ENCODE measurements at regions not wholly inside any gene's neighbourhood (a gene's known extent, or its start where the extent isn't known, plus 50 kb on each side); places are given as distances from the start of the nearest gene placed in this dataset.

DNA sequence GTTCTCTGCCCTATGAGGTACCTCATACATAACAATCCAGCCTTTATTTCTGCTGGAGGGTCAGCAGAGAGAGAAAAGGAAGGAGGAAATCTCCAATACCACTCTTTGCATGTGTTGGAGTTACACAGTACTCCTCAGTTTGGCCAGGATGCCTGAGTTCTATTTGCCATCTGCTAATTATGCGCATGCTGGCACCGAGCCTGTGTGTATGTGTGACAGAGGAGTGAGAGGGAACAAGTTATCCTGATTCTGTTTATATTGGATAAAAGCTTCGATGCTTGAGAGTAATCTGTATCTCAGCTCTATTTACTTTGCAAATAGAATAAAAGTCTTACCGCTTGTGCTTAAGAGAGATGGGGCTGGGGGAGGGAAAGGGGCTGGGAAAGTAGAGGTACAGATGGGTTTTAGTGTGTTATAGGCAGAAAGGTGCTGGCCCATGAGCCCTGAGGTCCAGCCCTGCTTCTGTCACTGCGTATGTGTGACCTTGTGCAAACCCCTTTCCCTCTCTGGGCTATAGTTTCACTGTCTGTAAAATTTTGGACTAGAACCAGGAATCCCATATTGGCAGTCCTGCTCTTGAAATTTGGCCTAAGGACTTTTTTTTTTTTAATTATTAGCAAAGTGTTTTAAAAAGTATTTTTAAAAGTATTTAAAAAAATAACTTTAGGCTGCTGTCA, 54.5 kb upstream of the PLXNA2 start:
- DNase-seq: peak; percentile 70

- no peak for DNase-seq
Observed at GRCh38 chr1:208300084-208300770, 56.0 kb upstream of the PLXNA2 start.

DNA sequence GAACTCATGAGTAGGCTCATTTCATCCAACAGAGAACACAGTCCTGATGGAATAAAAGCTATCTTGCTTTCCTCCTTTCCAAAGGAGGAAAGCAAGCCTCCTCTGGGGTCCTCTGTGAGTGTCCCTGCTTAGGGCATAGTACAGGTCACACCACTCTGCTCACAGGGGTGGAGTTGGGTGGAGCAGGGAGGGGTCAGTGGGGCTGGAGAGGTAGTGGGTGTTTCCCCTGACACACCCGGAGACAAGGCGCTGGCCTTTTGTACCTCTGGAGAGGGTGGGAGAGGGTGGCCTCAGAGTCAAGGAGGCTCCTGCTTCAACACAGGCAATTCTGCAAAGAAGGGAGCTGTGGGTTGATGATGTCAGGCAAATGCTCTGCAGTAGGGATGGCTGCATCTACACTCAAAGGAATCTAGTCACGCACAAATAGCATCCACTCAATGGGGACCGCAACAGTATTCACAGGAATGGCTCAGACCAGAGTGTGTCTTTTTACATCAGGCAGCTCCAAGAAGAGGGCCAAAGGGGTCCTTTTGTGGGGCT, 58.6 kb upstream of the PLXNA2 start:
- DNase-seq: no peak

DNA sequence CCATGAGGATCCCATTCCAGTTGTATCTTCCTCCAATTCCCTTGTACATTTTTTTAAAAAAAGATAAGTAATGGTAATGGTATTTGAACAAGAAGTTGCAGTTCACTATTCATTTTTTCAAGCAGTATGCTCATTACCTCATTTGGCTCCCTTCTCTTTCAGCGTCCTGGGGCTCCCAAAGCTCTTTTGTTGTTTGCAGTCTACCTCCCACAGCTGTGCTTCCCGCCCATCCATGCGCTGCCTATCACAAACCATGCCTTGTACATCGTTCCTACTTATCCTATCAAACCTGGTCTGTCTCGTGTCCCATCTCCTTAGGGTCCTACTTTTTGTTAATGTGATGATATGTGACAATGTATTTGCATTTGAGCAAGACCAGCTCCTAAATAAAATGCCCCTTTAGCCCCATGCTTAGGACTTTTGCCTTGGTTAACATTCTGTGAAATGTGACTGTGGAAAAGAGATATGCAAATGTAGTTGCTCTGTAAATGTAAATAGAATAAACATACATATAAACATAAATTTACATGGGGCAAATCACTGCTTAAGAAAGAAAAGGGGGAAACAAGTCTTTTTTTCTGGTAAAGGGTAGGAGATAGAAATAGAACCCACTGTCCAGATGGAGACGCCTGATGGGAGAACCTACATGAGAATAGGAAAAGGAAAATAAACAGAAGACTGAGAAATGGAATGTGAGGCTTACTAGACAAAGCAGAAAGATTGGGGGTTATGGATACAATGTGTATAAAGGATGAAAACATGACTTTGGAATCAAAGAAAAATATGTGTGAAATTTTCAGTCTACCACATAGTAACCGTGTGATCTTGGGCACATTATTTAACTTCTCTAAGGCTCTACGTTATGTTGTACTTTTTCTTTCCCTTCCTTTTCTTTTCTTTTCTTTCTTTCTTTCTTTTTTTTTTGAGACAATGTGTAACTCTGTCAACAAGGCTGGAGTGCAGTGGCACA, 59.8 kb upstream of the PLXNA2 start:
- no peak for DNase-seq

DNA sequence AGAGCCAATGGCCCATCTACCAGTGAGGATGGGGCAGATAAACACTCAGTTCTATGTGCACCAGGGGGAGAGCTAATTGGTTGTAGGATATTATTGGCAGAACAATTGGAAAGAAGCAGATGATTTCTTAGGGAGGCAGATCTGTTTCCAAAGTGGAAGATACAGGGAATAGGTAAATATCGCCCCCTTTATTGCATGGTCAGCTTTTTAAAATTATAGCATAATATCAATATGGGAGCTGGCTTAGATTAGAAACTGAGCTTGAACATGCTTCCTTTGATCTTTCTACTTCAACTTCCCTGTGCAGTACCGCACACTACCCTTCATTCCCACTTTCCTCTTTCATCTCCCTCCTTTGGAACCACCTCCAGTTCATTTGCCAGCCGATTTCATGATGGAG, 64.0 kb upstream of the PLXNA2 start:
- no peak for DNase-seq

- no peak for DNase-seq
Observed at GRCh38 chr1:208309771-208310170, 65.6 kb upstream of the PLXNA2 start.

DNA sequence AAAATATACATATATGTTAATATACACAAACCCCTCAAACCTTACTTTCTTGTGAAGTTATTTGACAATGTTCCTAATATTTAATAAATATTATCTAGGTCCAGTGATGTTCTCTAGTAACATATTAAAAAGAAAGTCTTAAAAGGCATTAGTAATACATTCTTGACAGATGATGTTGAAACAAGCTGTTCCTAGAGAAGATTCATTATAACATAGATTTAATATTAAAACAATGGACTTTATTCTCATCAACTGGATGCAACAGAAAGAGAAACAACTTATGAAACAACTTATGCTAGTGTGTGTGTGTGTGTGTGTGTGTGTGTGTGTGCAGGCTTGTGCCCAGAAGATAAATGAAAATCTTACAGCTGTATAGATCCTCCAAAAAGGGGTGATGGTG, 68.5 kb upstream of the PLXNA2 start:
- DNase-seq: no peak

- no peak for DNase-seq
Observed at GRCh38 chr1:208314431-208314830, 70.2 kb upstream of the PLXNA2 start.

- no peak for DNase-seq
Observed at GRCh38 chr1:208318150-208318734, 74.1 kb upstream of the PLXNA2 start.

DNA sequence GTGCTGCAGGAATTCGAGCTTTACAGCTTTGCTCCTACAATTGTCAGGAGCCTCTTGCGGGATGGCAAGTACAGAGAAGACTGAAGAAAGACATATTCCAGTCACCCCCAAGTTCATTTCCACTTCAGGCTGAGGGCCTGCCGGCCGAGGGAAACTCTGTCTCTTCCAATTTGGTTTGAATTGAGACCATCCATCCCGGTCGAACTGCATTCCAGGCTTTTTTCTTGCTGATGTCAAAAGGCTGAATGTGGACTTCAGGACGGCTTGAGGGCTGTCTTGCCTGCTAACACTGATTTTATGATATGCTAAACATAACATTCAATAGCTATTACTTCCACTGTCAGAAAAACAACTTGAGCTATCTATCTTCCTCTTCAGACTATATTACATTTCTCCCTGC, 79.8 kb upstream of the PLXNA2 start:
- DNase-seq: no peak

- no peak for DNase-seq
Observed at GRCh38 chr1:208326033-208326432, 81.8 kb upstream of the PLXNA2 start.

- DNase-seq: no peak
Observed at GRCh38 chr1:208329300-208329699, 85.1 kb upstream of the PLXNA2 start.

- DNase-seq: no peak
Observed at GRCh38 chr1:208332036-208332773, 88.0 kb upstream of the PLXNA2 start.

DNA sequence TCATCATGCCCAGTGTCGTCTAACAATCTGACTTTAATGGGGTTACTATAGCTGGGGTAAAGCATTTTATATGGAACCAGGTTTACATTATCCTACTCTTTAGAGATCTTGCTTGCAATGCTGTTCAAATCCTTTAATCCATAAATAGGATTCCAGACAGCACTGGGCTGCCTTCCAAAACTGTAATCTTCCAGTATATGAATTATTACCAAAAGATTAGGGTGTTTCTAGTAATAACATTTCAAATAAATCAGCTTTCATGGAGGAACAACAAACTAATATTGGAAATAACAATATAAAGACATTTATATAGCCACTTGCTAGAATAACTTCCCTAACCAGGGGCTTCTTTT, 88.6 kb upstream of the PLXNA2 start:
- no peak for DNase-seq

- no peak for DNase-seq
Observed at GRCh38 chr1:208333676-208334075, 89.5 kb upstream of the PLXNA2 start.

- no peak for DNase-seq
Observed at GRCh38 chr1:208335371-208336136, 91.4 kb upstream of the PLXNA2 start.

GRCh38 chr1:208336137-208336518, 91.9 kb upstream of the PLXNA2 start:
- no peak for DNase-seq

DNA sequence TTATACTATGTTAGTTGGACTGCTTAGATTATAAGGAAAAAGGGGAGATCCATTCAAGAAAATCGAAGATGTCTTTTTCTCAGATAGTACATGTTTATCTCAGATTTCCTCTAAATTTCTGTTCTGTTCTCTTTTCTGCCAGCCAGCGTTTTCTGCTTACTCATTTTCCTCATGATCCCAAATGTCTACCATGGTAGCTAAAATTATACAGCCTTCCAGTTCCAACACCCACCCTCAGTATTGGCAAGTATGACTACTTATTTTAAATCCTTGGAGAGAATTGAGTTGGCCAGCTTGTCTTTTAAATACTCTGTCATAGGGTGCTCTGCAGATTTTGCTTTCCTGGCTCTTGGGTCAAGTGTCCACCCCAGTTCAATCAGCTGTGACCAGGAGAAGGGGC, 95.7 kb upstream of the PLXNA2 start:
- no peak for DNase-seq

GRCh38 chr1:208343226-208343625, 99.0 kb upstream of the PLXNA2 start:
- no peak for DNase-seq

DNA sequence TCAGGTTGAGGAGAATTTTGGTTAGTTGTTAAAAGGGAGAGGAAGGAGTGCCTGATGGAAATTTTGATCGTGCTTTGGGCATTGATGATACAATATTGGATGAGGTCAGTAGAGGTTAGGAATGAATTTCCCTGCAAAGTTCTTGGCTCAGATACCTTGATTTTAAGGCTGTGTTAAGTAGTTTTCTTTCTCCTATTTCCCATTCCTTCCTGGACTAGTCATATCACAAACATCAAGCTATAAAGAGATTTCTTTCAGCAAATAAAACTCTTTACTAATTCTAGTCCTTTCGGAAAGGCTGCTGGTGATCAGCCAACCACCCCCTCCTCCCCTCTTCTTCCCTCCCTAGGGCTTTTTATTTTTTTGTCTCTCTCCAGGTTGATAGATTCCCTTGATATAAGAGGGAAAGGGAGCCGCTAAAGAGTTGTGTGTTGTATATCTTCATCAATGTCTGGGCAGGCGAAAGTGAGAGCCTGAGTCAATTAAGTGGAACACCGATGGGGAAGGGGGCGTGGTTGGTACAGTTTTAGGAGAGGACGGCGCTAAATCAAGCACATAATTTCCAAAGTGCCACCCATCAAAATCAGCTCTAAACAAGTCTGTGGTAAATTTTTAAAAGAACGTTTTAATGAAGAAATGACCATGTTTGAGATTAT, 100.1 kb upstream of the PLXNA2 start:
- no peak for DNase-seq

- no peak for DNase-seq
Observed at GRCh38 chr1:208347191-208347590, 103.0 kb upstream of the PLXNA2 start.

Data from DMS79 (cell line).